ENCODE measurements at regions not wholly inside any gene's neighbourhood (a gene's known extent, or its start where the extent isn't known, plus 50 kb on each side); places are given as distances from the start of the nearest gene placed in this dataset.

DNA sequence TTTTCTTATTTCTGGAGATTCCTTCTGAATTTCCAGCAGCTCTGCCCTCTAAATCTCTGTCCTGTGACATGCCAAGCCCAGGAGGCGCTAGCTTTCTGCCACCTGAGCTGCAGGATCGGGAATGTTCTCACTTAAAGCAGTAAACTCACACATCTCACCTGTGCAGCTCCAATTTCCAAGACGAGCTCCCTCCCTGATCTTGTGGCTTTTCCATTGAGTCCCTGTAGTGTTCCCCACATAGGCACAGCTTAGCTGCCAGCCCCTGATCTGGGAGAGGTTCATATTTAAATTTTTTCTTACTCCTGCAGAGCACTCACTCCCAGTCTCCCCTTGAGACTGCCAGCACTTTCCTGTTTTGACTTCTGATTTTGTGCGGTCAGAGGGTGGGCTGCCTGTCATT lies 479.3 kb downstream of the GLRX3 start:
- Histone ChIP-seq H2BK20ac (ENCODE audit: low read depth, low read length, poor library complexity, severe bottlenecking) (no peak overlapping the region), H4K91ac (ENCODE audit: insufficient read length, low read depth, low read length) (no peak overlapping the region), H2AK5ac (ENCODE audit: insufficient read length, low read length) (no peak overlapping the region), H2BK15ac (ENCODE audit: low read depth, low read length) (no peak overlapping the region), H3K14ac (ENCODE audit: insufficient read depth, low read length) (no peak overlapping the region), H3K27me3 (ENCODE audit: insufficient read depth, low read length) (no peaks in the 10 kb centered on the region), H4K8ac (replicated peaks; ENCODE audit: insufficient read length, low read depth, low read length) (no peak overlapping the region), H3K79me1 (ENCODE audit: insufficient read depth, low read depth, low read length, poor library complexity, severe bottlenecking) (no peaks in the 10 kb centered on the region), H3K23me2 (ENCODE audit: insufficient read length, low read depth, low read length, poor library complexity, severe bottlenecking) (no peaks in the 10 kb centered on the region), H3K56ac (ENCODE audit: insufficient read length, low read depth, low read length) (no peak overlapping the region), H3K18ac (ENCODE audit: insufficient read length, low read depth, low read length) (no peak overlapping the region), H3K4ac (ENCODE audit: low read depth, low read length) (no peak overlapping the region), H2BK120ac (ENCODE audit: low read depth, low read length, poor library complexity, severe bottlenecking) (no peak overlapping the region), H2BK5ac (ENCODE audit: insufficient read length, low read length) (no peak overlapping the region), H3T11ph (ENCODE audit: low read length) (no peak overlapping the region), H3K4me2 (ENCODE audit: insufficient read depth, insufficient read length, low read length) (peak overlapping the region; percentile 13), H3K9me3 (ENCODE audit: control insufficient read depth, low read depth, low read length) (no peaks in the 10 kb centered on the region), H2BK12ac (ENCODE audit: insufficient read length, low read depth, low read length) (no peak overlapping the region), H4K5ac (ENCODE audit: insufficient read length, low read depth, low read length) (no peak overlapping the region), H3K23ac (ENCODE audit: insufficient read length, low read depth, low read length) (no peak overlapping the region), H3K9ac (ENCODE audit: extremely low read depth, insufficient read length, low read length) (no peak overlapping the region), H3K4me1 (ENCODE audit: insufficient read depth, low read length) (no peaks in the 10 kb centered on the region; the same call in 1 of the 2 replicates), H2AFZ (ENCODE audit: low read length) (no peak overlapping the region), H3K79me2 (ENCODE audit: insufficient read depth, low read length) (no peaks in the 10 kb centered on the region), H4K20me1 (ENCODE audit: control insufficient read depth, insufficient read depth, insufficient read length) (no peaks in the 10 kb centered on the region), H3K27ac (ENCODE audit: insufficient read length, low read depth, low read length) (no peak overlapping the region)
- Mint-ChIP-seq H3K27me3 (ENCODE audit: low read depth) (peaks cover 3% of the 10 kb centered on the region; the same call in 1 of the 2 replicates), H3K4me3 (peak overlapping the region in 1 of 2 experiments; percentile 68; a peak in 2 of 5 replicates), H3K36me3 (ENCODE audit: insufficient read depth in 1 of 3, low read depth in 3 of 3) (peaks cover 10 to 13% (median 11%) of the 10 kb centered on the region in 3 experiments; a peak in 6 of 7 replicates), H3K9me3 (peaks cover 20 to 22% of the 10 kb centered on the region in 2 experiments), H3K4me1 (peaks cover 18 to 24% of the 10 kb centered on the region in 2 experiments), H3K27ac (peak overlapping the region; percentile 29 to 77 (median 51); a peak in 3 of 7 replicates)
- DNase-seq = peak; percentile 41
- 0 out of 3 replicates have a peak, but pooled peaks have one; percentile 18 for TF ChIP-seq CTCF (conservative IDR thresholded peaks at IDR 0.05)
- WGBS (ENCODE audit: extremely low coverage, insufficient read length, low lambda C conversion rate) = no CpG with 5 or more reads among the region's 4 CpGs

Measured in H9 (cell line).